Limb (tissue), 2 donors: ENCODE measurements at regions not wholly inside any gene's neighbourhood (a gene's known extent, or its start where the extent isn't known, plus 50 kb on each side); places are given as distances from the start of the nearest gene placed in this dataset.

Source experiments
- DNase-seq, 2 donors: peaks; one replicate each; pipeline ENCODE4 v3.0.0-alpha.2; 2016; ENCODE audit errors: extremely low spot score in 2 of 2

- DNase-seq = no peak
Observed at GRCh38 chr18:77905449-77906055, 655.9 kb downstream of the GALR1 start.

- no peak for DNase-seq
Observed at GRCh38 chr18:77906103-77906892, 656.6 kb downstream of the GALR1 start.

- no peak for DNase-seq
Observed at GRCh38 chr18:77910347-77910746, 660.7 kb downstream of the GALR1 start.

- peak in 1 of 2 donors; percentile 41 for DNase-seq
Observed at GRCh38 chr18:77911971-77912605, 662.4 kb downstream of the GALR1 start.

GRCh38 chr18:77918730-77919129 is 669.1 kb downstream of the GALR1 start:
- no peak for DNase-seq

- DNase-seq = no peak
Observed at GRCh38 chr18:77919923-77920322, 670.3 kb downstream of the GALR1 start.

GRCh38 chr18:77935342-77935741 is 685.7 kb downstream of the GALR1 start:
- DNase-seq = no peak

GRCh38 chr18:77940566-77940965 is 690.9 kb downstream of the GALR1 start:
- no peak for DNase-seq

- no peak for DNase-seq
Observed at GRCh38 chr18:77944533-77944932, 694.9 kb downstream of the GALR1 start.

GRCh38 chr18:77948567-77948966 is 698.9 kb downstream of the GALR1 start:
- DNase-seq = no peak

GRCh38 chr18:77949355-77949973 is 699.8 kb downstream of the GALR1 start:
- DNase-seq = no peak

GRCh38 chr18:77959248-77959647 is 709.6 kb downstream of the GALR1 start:
- DNase-seq = no peak

- DNase-seq = no peak
Observed at GRCh38 chr18:77960791-77961410, 711.3 kb downstream of the GALR1 start.

- no peak for DNase-seq
Observed at GRCh38 chr18:77967071-77967470, 717.4 kb downstream of the GALR1 start.

GRCh38 chr18:77967791-77968190 is 718.1 kb downstream of the GALR1 start:
- no peak for DNase-seq

- no peak for DNase-seq
Observed at GRCh38 chr18:77969972-77970371, 720.3 kb downstream of the GALR1 start.

- no peak for DNase-seq
Observed at GRCh38 chr18:77970814-77971213, 721.2 kb downstream of the GALR1 start.

GRCh38 chr18:77973745-77974144 is 724.1 kb downstream of the GALR1 start:
- DNase-seq = no peak

GRCh38 chr18:77974329-77974728 is 724.7 kb downstream of the GALR1 start:
- DNase-seq = no peak

- DNase-seq = no peak
Observed at GRCh38 chr18:77977331-77977730, 727.7 kb downstream of the GALR1 start.

- no peak for DNase-seq
Observed at GRCh38 chr18:77980275-77980674, 730.6 kb downstream of the GALR1 start.

- no peak for DNase-seq
Observed at GRCh38 chr18:77981874-77982273, 732.2 kb downstream of the GALR1 start.
